HCT116 (cell line): ENCODE measurements at regions not wholly inside any gene's neighbourhood (a gene's known extent, or its start where the extent isn't known, plus 50 kb on each side); places are given as distances from the start of the nearest gene placed in this dataset.

Source experiments
- ATF3 ChIP-seq: IDR thresholded peaks from 2 replicates; pipeline ENCODE4 v1.6.1; 2012
- CTCF ChIP-seq, 3 experiments: fragments of 200-600 bp in 1 of 3; sonication (generic) in 1 of 3; IDR thresholded peaks in 2 of 3; conservative IDR thresholded peaks in 1 of 3; 2 replicates each; pipeline ENCODE4 v1.5.1; 2012 to 2017; ENCODE audit warnings: low read depth in 2 of 3, low read length in 2 of 3, antibody characterized with exemption in 1 of 3, borderline replicate concordance in 1 of 3, control low read depth in 1 of 3, mild to moderate bottlenecking in 1 of 3, mixed read lengths in 1 of 3, mixed run types in 1 of 3, moderate library complexity in 1 of 3; ENCODE audit not compliant: insufficient read depth in 1 of 3
- FOSL1 ChIP-seq: IDR thresholded peaks from 2 replicates; pipeline ENCODE4 v1.6.1; 2012; ENCODE audit warnings: low read depth
- JUND ChIP-seq: IDR thresholded peaks from 2 replicates; pipeline ENCODE4 v1.6.1; 2012
- MAX ChIP-seq: IDR thresholded peaks from 2 replicates; pipeline ENCODE4 v1.6.1; 2012
- POLR2A ChIP-seq: IDR thresholded peaks from 2 replicates; pipeline ENCODE4 v1.7.0; 2011; ENCODE audit warnings: borderline replicate concordance; ENCODE audit not compliant: insufficient read depth, insufficient read length; ENCODE audit errors: extremely low read depth
- RAD21 ChIP-seq: IDR thresholded peaks from 2 replicates; pipeline ENCODE4 v1.6.1; 2012; ENCODE audit warnings: low read depth, mild to moderate bottlenecking

GRCh38 chr4:116588783-116589182 lies 496.6 kb downstream of the TRAM1L1 start:
- TF ChIP-seq JUND: no peak
- TF ChIP-seq MAX: no peak
- no peak for TF ChIP-seq FOSL1
- TF ChIP-seq CTCF (IDR thresholded peaks at IDR 0.05 in 2 of 3, conservative IDR thresholded peaks at IDR 0.05 in 1 of 3; ENCODE audit: borderline replicate concordance in 1 of 3, insufficient read depth in 1 of 3, low read depth in 2 of 3, low read length in 2 of 3): no peak
- no peak for TF ChIP-seq ATF3
- TF ChIP-seq RAD21: no peak
- no peak for TF ChIP-seq POLR2A
